H4 (cell line): ENCODE measurements at regions not wholly inside any gene's neighbourhood (a gene's known extent, or its start where the extent isn't known, plus 50 kb on each side); places are given as distances from the start of the nearest gene placed in this dataset.
"Not testable (repeated sequence)": the region's sequence is repeated elsewhere in the genome, so short reads cannot be mapped to it uniquely, and the experiment has no call there.

Experiments
- DNase-seq: peaks from one replicate; pipeline ENCODE4 v3.0.0-alpha.2; 2015; ENCODE audit warnings: low spot score

DNA sequence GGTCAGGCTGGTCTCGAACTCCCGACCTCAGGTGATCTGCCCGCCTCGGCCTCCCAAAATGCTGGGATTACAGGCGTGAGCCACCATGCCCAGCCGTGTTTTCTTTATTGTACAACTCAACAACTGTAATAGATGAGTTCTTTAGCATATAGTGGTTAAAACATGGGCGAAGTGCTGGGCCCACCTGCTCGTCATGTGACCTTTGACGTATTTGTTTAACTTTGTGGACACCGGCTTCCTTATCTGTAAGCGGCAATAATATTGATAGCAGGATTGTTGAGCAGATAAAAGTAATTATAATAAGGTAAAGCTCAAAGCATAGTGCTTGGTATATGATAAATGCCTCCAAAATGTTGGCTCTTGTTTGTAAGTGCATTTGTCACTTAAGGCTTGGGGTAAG is 460.3 kb downstream of the KLF12 start:
- no peak for DNase-seq

DNA sequence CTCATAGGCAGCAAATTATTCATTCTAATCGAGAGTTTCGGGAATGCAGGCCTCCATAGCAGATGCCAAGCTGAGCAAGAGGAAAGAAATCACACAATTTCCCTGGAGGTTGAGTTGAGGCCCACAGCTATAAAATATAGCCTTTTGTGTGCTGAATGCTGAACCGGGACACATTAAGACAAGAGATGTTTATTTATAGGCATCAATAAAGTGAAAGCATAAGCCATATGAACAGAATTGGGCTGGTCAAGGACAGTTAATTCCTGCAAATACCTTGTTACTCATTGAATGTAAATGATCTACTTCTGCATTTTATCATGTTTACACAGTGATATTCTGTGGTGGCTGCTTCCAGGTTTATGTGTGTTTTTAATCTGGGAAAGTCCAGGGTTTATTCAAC is 461.7 kb downstream of the KLF12 start:
- DNase-seq = no peak

DNA sequence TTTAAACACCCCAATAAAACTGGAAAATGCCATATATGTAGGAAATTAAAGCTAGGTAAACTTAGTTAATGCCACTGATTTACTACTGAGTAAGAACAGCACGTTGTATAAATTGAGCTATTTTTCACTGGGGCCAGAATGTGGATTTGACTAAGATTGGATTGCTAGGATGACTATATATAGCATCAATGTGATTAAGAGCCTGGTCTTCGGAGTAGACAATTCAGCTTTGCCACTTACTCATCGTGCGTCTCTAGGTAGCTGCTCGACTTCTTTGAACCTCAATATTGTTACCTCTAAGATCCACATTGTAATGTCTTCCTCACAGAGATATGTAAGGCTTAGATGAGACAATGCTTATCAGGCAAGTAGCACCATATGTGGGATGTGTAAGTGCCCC is 462.5 kb downstream of the KLF12 start:
- DNase-seq = no peak

DNA sequence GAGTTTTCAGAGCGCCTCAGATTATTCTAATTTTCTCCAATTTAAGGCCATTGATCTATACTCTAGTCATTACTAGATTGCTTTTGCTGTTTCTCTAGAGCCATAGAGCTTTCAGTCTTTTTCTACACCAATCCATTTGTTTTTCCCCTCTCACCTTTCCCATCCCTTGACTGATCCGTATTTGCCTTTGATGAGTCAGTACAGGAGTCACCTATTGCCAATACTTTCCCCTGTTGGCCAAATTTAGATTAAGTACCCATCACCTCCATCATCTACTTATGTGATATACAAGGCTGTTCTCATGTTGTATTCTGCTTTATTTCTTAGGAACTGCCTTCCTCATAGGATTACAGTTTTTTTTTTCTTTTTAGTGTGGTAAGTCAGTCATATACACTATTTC is 463.2 kb downstream of the KLF12 start:
- no peak for DNase-seq

DNA sequence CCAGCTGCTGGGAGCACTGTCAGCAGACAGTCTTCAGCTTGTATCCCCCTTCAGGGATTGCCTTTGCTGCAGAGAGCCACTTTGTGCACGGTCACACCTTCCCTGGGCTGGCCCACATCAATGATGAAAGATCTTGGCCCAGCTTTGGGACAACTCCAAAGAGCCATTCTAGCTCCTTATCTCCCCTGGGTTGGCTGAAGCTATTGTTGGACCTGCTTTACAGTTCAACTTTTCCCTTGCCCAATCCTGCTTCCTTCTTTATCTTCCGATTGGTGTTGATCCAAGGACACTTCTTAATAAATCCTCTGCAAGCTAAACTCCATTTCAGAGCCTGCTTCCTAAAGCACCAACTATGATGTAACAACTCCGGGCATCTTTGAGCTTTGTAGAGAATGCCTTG is 466.4 kb downstream of the KLF12 start:
- no peak for DNase-seq

DNA sequence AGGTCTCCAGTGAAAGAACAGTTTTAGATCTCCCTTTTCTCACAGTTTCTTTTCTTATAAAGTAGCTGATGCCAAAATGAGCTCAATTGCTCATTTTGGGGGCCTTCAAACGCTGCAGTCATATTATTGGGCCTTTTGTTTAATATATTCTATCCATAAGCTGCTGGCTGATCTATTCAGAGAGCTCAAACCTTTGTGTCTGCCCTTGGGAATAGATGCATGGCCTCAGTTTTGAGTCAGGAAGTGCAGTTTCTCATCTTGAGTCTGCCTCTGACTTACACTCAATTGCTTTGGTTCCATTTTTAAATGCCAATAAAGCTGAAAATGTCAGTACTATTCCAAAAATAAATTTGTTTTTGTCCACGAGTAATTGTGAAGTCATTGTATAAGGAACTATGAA is 468.9 kb downstream of the KLF12 start:
- DNase-seq = no peak

DNA sequence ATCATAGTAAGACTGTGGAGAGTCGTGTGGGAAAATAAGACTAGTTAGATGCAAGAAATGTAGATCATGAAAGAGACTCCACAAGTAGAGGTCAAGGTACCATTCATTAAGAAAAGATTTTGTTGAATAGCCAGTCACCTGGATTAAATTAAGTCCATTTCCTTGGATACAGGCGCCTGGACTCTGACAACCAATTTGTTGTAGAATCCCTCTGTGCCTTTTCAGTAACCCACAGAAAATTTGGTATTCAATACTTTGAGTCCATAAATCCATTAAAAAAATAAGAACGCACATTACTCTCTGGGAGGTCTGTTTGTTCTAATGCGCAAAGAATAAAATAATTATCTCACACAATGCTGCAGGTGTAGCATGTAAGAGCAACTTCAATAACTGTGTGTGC is 469.4 kb downstream of the KLF12 start:
- DNase-seq = no peak

DNA sequence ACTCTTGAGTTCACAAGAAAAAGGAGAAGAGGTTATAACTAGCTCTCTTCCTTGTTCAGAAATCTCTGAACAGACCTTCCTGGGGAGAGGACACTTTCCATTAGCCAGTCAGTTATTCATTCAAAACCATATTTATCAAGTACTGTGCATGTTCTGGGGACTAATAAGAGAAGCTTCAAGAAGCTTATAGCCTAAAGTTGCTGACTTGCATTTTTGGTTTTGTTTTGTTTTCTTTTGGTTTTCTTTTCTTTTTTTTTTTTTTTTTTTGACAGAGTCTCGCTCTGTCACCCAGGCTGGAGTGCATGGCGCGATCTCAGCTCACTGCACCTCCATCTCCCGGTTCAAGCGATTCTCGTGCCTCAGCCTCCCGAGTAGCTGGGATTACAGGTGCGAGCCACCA is 471.4 kb downstream of the KLF12 start:
- DNase-seq = no peak

DNA sequence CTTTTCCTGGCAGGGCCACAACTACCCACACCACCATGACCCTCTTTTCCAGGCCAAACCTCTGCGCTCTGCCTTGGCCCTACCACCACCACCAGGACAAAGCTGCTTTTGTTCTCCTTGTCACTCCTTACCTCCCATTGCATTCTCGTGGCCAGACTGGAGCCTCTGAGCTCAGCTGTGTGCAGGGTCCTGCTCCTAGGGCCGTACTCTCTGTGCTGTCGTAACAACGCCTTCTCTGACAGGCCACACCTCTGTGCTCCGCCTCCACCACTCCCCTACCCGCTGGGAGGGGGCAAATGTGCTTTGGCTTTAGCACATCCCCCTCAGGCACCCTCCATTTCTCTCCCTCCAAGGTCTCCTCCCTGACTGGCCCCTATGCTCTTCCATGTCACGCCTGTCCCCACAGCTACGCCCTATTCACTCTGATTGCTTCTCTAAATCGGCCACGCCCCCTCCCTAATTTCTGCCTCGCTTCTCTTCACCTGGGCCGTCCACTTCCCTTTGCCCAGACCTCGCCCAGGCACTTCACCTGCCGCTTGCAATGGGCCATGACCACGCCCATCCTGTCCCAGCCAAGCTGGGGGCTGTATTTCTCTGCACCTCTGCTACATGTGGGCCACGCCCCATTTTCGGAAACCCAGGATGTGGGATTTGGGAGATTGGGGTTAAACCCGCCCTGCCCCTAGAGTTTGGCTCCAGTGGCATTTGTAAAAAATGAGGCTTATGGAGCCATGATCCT is 472.3 kb downstream of the KLF12 start:
- no peak for DNase-seq

DNA sequence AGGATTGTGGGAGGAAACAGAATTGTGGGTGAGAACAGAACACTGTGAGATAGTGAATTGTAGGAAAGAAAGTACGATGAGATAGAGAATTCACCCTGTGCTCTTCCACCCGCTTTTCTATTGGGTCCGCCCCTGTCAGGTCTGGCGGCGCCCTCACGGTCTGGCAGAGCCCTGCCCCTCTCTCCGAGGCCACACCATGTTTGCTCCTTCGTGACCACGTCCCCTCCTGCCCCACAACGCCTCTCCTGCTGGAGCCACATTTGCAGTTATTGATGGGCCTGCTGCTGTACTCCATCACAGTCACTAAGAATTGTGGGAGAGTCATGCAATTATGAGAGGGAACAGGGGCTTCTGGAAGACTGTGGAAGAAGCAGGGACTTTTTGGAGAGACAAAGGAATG is 473.1 kb downstream of the KLF12 start:
- no peak for DNase-seq

DNA sequence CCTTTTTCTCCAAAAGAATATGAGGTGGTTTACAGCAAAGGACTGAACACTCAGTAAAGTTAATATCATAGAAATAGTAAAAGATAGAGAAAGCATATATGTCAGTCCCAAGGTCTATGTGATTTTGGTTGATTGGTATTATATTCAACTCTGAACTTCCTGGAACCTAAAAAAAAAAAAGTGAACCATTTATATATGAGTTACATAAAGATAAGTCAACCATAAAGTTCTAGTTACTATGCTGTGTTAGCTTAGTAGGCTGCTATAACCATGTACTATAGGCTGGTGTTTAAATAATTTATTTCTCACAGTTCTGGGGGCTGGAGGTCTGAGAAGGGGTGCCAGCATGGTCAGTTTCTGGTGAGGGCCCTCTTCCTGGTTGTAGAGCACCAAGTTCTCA is 475.6 kb downstream of the KLF12 start:
- no peak for DNase-seq

DNA sequence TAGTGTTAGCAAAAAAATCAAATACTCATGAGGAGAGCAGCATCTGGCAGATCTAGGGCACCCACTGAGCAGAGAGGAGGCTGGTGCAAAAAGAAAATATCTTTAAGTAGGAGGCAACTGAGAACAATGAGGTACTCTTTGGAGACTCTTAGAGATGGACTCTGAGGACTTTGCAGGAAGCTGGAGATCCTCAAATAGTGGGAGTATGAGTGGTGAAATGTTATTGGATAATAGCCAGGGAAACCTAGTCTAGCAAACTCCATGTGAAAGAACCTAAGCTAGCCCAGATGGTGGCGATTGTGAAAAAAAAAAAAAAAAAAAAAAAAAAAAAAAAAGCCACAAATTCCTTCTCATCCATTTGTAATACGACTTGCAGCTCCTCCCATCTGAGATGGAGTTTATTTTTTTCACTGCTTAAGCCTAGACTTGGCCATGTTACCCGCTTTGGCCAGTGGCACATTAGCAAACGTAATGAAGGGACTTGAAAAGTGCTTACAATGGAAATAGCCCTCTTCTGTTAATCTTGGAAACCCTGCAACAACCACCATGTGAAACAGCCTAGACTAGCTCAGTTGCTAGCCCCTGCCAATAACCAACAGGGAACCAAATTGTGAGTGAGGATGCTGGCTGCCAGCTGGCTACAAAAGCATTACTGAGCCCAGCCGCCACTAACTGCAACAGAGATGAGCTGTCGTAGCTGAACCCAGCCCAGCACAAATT is 476.2 kb downstream of the KLF12 start:
- DNase-seq = no peak

DNA sequence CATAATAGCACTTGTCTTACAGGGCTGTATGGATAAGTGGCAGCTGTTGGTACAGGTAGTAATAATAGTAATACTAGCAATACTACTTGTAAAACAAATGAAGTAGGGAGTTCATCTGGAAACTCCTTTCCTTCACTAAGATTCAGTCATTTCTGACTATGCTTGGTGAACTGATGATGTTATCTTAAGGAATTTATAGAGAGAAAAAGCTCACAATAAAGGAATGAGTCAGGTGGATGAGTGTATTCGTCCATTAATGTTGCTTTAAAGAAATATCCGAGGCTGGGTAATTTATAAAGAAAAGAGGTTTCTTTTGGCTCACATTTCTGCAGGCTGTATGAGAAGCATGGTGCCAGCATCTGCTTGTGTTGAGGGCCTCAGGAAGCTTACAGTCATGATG is 477.3 kb downstream of the KLF12 start:
- DNase-seq = no peak

DNA sequence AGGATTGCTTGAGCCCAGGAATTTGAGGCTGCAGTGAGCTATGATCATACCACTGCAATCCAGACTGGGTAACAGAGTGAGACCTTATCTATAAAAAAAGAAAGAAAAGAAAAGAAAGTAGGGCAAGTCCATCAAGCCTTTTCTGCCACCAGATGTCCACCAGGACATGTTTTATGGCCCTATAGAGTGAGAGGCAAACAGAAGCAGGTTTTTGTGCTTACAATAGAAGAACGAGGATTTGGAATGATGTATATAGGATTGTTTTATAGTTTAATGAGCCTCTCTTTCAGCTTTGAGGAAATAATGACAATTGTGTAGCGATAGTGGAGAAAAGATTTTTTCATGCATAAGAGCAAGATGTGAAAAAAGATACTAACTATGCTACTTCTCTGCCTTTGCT is 480.5 kb downstream of the KLF12 start:
- no peak for DNase-seq

DNA sequence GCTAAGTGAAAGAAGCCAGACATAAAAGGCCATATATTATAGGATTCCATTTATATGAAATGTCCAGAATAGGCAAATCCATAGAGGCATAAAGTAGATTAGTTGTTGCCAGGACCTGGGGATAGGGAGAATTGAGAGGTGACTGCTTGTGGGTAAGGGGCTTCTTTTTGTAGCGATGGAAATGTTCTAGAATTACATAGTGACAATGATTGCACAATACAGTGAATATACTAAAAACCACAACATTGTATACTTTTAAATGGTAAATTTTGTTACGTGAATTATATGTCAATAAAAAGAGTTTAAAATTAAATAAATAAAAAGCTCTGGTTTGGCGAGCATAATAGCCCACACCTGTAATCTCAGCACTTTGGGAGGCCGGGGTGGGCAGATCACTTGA is 486.8 kb downstream of the KLF12 start:
- DNase-seq = no peak

DNA sequence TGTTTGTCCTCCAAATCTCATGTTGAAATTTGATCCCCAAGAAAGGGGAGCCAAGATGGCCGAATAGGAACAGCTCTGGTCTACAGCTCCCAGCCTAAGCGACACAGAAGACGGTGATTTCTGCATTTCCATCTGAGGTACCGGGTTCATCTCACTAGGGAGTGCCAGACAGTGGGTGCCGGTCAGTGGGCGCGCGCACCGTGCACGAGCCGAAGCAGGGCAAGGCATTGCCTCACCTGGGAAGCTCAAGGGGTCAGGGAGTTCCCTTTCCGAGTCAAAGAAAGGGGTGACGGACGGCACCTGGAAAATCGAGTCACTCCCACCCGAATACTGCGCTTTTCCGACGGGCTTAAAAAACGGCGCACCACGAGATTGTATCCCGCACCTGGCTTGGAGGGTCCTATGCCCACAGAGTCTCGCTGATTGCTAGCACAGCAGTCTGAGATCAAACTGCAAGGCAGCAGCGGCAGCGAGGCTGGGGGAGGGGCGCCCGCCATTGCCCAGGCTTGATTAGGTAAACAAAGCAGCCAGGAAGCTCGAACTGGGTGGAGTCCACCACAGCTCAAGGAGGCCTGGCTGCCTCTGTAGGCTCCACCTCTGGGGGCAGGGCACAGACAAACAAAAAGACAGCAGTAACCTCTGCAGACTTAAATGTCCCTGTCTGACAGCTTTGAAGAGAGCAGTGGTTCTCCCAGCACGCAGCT is 493.6 kb downstream of the KLF12 start:
- DNase-seq = not testable (repeated sequence)

DNA sequence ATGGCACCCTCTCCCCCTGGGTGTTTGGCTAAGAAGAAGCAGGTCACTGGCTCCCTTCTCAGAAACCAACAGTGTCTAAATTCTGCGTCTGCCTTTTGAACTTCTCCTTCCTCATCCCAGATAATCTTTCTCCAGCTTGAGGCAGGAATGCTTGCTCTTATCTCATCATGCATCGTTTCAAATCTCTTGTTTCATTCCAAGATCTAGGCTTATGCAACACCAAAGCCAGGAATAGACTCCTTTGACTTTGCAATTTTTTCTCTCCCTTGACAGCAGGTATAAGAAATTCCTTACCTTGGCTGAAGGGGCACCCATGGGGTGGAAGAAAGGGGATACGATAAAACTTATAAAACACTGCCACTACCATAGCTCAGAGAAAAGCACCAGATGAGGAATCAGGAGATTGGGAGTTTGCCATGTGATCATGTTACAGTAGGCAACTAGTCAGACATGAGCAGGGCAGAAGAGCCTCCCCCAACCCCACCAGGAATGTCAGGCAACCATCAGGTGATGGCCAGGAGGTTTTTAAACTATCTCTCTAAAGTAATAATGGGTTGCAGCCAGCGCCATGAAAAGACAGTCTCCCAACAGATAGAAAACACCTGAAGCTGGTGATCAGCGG is 498.9 kb downstream of the KLF12 start:
- no peak for DNase-seq

DNA sequence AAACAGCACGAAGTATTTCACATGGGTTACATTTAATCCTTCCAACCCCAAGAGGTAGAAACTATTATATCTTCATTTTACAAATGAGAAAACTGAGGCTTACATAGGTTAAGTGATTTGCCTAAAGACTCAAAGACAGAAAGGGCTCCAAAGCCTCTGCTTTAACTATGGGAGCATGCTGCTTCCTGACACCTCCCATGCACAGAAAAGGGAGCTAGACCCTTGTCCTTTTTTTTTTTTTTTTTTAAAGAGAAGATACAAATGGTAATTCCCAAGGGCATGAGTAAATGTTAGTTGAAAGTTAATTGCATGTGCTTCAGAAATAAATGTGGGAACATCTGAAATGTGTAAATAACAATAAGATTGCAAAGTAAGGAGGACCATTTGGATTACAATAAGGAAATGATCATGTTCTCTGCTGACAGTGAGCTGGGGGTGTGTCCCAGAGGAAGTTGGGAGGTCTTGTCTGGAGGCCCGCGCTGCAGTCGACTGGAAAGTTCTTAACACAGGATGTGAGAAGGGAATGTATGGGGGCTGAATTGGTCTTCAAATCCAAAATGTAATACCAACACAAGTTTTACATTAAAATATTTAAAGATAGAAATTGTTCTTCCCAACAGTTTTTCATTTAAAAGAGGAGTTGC is 500.3 kb downstream of the KLF12 start:
- no peak for DNase-seq

DNA sequence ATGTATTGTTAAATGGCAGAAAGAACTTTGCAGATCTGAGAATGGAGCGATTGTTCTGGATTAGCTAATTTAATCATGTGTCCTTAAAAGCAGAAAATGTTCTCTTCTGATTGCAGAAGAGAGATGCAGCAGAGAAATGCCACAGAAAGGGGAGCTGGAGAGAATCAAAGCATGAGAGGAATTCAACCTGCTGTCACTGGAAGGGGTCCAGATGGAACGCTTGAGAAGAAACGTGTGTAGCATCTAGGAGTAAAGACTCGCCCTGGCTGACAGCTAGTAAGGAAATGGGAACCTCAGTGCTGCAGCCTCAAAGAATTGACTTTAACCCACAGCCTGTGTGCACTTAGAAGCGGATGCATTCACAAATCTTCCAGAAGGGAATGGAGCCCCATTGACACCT is 502.8 kb downstream of the KLF12 start:
- no peak for DNase-seq

DNA sequence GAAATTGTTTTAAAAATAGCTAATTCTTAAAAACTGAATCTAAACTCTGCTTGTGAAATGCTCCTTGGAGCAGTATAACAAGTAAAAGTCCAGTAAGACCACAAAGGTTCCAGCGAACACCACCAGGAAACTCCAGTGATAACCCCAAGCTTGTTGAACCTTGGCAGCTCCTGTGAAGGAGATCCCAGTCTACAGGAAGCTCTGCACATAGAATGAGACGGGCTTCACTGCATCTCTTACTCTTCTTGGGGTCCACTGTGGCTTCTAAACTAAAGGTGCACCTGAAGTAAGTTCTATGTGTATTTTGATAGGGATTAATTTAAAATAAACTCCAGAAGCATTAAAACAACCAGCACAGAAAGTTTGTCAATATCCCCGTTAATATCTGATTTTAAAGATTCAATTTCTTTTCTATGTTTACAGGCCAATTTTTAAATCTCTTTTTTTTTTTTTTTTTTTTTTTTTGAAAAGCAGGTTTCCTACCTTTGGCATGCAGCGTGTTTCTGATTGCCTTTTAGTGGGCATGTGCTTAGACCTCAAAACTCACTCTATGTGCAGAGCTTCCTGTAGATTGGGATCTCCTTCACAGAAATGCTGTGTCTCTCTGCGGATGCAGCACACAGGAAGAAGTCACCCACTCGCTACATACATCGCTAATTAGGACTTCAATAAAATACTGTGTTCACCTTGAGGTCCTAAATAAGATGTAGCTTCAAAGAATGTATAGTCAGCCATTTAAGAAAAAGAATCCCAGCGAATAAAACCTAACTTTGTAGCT is 508.5 kb downstream of the KLF12 start:
- no peak for DNase-seq

DNA sequence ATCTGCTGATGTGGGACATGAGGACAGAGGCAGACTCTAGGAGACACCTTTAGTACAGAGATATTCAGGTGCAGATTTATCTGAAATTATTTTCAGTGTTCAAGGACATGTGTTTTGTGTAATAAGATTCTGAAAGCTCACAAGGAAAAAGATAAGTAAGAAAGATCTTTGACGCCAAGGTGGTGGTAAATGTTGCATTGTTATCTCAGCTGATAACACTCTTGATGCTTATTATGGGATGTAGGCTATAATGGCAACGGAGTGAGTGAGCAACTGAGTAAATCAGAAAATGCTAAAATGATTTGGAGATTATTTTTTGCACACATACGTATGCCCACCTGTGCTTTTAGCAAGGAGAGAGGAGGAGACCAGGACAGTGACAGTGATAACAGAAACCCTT is 510.9 kb downstream of the KLF12 start:
- no peak for DNase-seq
